ENCODE measurements at regions not wholly inside any gene's neighbourhood (a gene's known extent, or its start where the extent isn't known, plus 50 kb on each side); places are given as distances from the start of the nearest gene placed in this dataset.

DNA sequence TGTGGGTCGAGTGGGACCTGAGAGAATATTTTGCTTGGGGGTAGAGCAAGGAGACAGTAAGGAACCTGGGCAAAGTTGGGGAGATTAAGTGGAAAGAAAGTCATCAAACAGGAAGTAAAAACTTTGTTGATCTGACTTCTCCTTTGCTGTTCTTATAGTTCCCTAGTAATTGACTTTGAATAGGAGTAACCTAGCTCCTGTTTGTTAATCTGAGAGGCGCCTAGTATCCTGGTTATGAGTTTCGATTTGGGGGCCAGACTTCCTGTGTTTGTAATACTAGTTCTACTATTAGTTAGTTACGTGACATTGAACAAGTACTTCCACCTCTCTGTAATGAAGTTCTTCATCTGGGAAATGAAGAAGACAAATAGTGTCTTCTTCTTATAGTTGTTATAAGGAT, 99.1 kb downstream of the ZNF365 start:
- Histone ChIP-seq H4K8ac (replicated peaks; ENCODE audit: insufficient read length, low read depth, low read length) (no peak overlapping the region), H3K27ac (ENCODE audit: insufficient read length, low read depth, low read length) (no peak overlapping the region), H4K5ac (ENCODE audit: insufficient read length, low read depth, low read length) (no peak overlapping the region), H3K18ac (ENCODE audit: insufficient read length, low read depth, low read length) (no peak overlapping the region), H3K4ac (ENCODE audit: low read depth, low read length) (no peak overlapping the region), H3K9me3 (ENCODE audit: control insufficient read depth, low read depth, low read length) (no peaks in the 10 kb centered on the region), H3K4me1 (ENCODE audit: insufficient read depth, low read length) (no peaks in the 10 kb centered on the region), H3K9ac (ENCODE audit: extremely low read depth, insufficient read length, low read length) (no peak overlapping the region), H2BK120ac (ENCODE audit: low read depth, low read length, poor library complexity, severe bottlenecking) (no peak overlapping the region), H2AK5ac (ENCODE audit: insufficient read length, low read length) (no peak overlapping the region), H2BK12ac (ENCODE audit: insufficient read length, low read depth, low read length) (no peak overlapping the region), H3T11ph (ENCODE audit: low read length) (no peak overlapping the region), H2BK5ac (ENCODE audit: insufficient read length, low read length) (no peak overlapping the region), H4K91ac (ENCODE audit: insufficient read length, low read depth, low read length) (no peak overlapping the region), H3K79me1 (ENCODE audit: insufficient read depth, low read depth, low read length, poor library complexity, severe bottlenecking) (no peaks in the 10 kb centered on the region), H3K4me2 (ENCODE audit: insufficient read depth, insufficient read length, low read length) (no peak overlapping the region), H2BK15ac (ENCODE audit: low read depth, low read length) (no peak overlapping the region), H3K23me2 (ENCODE audit: insufficient read length, low read depth, low read length, poor library complexity, severe bottlenecking) (no peaks in the 10 kb centered on the region), H2AFZ (ENCODE audit: low read length) (no peak overlapping the region), H3K56ac (ENCODE audit: insufficient read length, low read depth, low read length) (no peak overlapping the region), H3K14ac (ENCODE audit: insufficient read depth, low read length) (no peak overlapping the region), H3K23ac (ENCODE audit: insufficient read length, low read depth, low read length) (no peak overlapping the region), H2BK20ac (ENCODE audit: low read depth, low read length, poor library complexity, severe bottlenecking) (no peak overlapping the region), H3K27me3 (ENCODE audit: insufficient read depth, low read length) (no peaks in the 10 kb centered on the region), H4K20me1 (ENCODE audit: control insufficient read depth, insufficient read depth, insufficient read length) (no peaks in the 10 kb centered on the region), H3K79me2 (ENCODE audit: insufficient read depth, low read length) (no peaks in the 10 kb centered on the region)
- Mint-ChIP-seq H3K27ac (no peak overlapping the region), H3K4me3 (no peak overlapping the region), H3K9me3 (peaks cover 0 to 3% of the 10 kb centered on the region in 2 experiments; a peak in 1 of 5 replicates), H3K36me3 (ENCODE audit: insufficient read depth in 1 of 3, low read depth in 3 of 3) (no peaks in the 10 kb centered on the region), H3K27me3 (ENCODE audit: low read depth) (no peaks in the 10 kb centered on the region; the same call in 1 of the 2 replicates), H3K4me1 (peaks cover 0 to 4% of the 10 kb centered on the region in 2 experiments; a peak in 2 of 4 replicates)
- no peak for DNase-seq
- no CpG with 5 or more reads among the region's 4 CpGs for WGBS (ENCODE audit: extremely low coverage, insufficient read length, low lambda C conversion rate)
- TF ChIP-seq, protein P1, sequence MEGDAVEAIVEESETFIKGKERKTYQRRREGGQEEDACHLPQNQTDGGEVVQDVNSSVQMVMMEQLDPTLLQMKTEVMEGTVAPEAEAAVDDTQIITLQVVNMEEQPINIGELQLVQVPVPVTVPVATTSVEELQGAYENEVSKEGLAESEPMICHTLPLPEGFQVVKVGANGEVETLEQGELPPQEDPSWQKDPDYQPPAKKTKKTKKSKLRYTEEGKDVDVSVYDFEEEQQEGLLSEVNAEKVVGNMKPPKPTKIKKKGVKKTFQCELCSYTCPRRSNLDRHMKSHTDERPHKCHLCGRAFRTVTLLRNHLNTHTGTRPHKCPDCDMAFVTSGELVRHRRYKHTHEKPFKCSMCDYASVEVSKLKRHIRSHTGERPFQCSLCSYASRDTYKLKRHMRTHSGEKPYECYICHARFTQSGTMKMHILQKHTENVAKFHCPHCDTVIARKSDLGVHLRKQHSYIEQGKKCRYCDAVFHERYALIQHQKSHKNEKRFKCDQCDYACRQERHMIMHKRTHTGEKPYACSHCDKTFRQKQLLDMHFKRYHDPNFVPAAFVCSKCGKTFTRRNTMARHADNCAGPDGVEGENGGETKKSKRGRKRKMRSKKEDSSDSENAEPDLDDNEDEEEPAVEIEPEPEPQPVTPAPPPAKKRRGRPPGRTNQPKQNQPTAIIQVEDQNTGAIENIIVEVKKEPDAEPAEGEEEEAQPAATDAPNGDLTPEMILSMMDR (conservative IDR thresholded peaks at IDR 0.05), result no peak

Data from H9 (cell line).